HEK293 (cell line): ENCODE measurements at regions not wholly inside any gene's neighbourhood (a gene's known extent, or its start where the extent isn't known, plus 50 kb on each side); places are given as distances from the start of the nearest gene placed in this dataset.

Experiments used
- CTCF ChIP-seq: fragments of 450-650 bp; formaldehyde crosslinking; IDR thresholded peaks from 2 replicates; pipeline ENCODE4 v1.5.1; 2016; ENCODE audit warnings: missing biosample characterization, missing genetic modification characterization
- GLI2 ChIP-seq: fragments of 450-650 bp; formaldehyde crosslinking; IDR thresholded peaks from 2 replicates; pipeline ENCODE4; 2017; ENCODE audit warnings: missing biosample characterization, missing genetic modification characterization, low read depth, borderline replicate concordance
- SCRT1 ChIP-seq: fragments of 450-650 bp; formaldehyde crosslinking; IDR thresholded peaks from 2 replicates; pipeline ENCODE4 v1.5.1; 2016; ENCODE audit warnings: missing biosample characterization, missing genetic modification characterization, borderline replicate concordance
- ZBTB20 ChIP-seq: fragments of 450-650 bp; formaldehyde crosslinking; IDR thresholded peaks from 2 replicates; pipeline ENCODE4 v1.5.1; 2016; ENCODE audit warnings: missing biosample characterization, missing genetic modification characterization
- ZNF121 ChIP-seq: fragments of 450-650 bp; formaldehyde crosslinking; IDR thresholded peaks from 2 replicates; pipeline ENCODE4 v1.5.1; 2016; ENCODE audit warnings: missing biosample characterization, missing genetic modification characterization
- ZNF549 ChIP-seq: fragments of 450-650 bp; IDR thresholded peaks from 2 replicates; pipeline ENCODE4 v1.5.1; 2018; ENCODE audit warnings: missing biosample characterization, missing genetic modification characterization, mild to moderate bottlenecking, inconsistent platforms, moderate library complexity
- ZNF660 ChIP-seq: fragments of 450-650 bp; IDR thresholded peaks from 2 replicates; pipeline ENCODE4 v1.5.1; 2018; ENCODE audit warnings: missing biosample characterization, mild to moderate bottlenecking, missing genetic modification characterization
- ZNF792 ChIP-seq: fragments of 450-650 bp; formaldehyde crosslinking; IDR thresholded peaks from 2 replicates; pipeline ENCODE4 v1.5.1; 2016; ENCODE audit warnings: missing biosample characterization, missing genetic modification characterization

DNA sequence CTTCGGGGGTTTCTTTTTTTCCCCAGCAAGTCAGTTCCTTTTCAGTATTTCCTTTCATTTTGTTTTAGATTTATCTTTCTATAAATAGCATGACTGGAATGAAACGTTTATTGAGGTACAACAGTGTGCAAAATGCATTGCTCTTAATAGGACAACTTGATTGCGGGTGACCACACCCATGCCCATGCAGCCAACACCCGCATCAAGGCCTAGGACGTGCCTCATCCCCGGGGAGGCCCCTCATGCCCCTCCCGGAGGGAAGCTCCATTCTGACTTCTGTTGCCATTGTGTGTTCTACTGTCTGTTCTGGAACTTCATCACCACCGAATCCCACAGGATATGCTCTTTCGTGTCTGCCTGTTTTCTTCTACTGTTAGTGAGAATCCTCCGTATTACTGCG, 82.2 kb downstream of the RPS6KA4 start:
- TF ChIP-seq CTCF (tag by site-specific recombination) (no peak), SCRT1 (no peak), ZNF549 (tag by site-specific recombination) (no peak), ZBTB20 (no peak), ZNF121 (tag by site-specific recombination) (no peak), ZNF660 (no peak), GLI2 (tag by site-specific recombination) (no peak), ZNF792 (tag by site-specific recombination) (no peak)
